Tibial nerve (tissue), 4 donors: ENCODE measurements at regions not wholly inside any gene's neighbourhood (a gene's known extent, or its start where the extent isn't known, plus 50 kb on each side); places are given as distances from the start of the nearest gene placed in this dataset.
"Not testable (repeated sequence)": the region's sequence is repeated elsewhere in the genome, so short reads cannot be mapped to it uniquely, and the experiment has no call there.

Experiments used
- DNase-seq, 2 donors: peaks; one replicate each; pipeline ENCODE4 v3.0.0-alpha.2; 2019; ENCODE audit warnings: low spot score in 2 of 2
- H3K27ac ChIP-seq, 4 donors: fragments of 200-600 bp; sonication (generic) in 3 of 4; one replicate each; pipeline ENCODE4 v1.5.1; 2017 to 2019; ENCODE audit warnings: mild to moderate bottlenecking in 1 of 4
- H3K27me3 ChIP-seq, 2 donors: fragments of 200-600 bp; sonication (generic) in 1 of 2; one replicate each; pipeline versions ENCODE4 v1.5.1 to v1.6.0; 2017 to 2019
- H3K36me3 ChIP-seq, 3 donors: fragments of 200-600 bp; sonication (generic); one replicate each; pipeline ENCODE4 v1.5.1; 2018 to 2019
- H3K4me1 ChIP-seq, 4 donors: fragments of 200-600 bp; sonication (generic) in 3 of 4; one replicate each; pipeline ENCODE4 v1.5.1; 2017 to 2019
- H3K4me3 ChIP-seq, 4 donors: fragments of 200-600 bp; sonication (generic) in 3 of 4; one replicate each; pipeline ENCODE4 v1.5.1; 2017 to 2019; ENCODE audit warnings: mild to moderate bottlenecking in 1 of 4, moderate library complexity in 1 of 4
- H3K9me3 ChIP-seq, 4 donors: fragments of 200-600 bp; sonication (generic) in 3 of 4; one replicate each; pipeline ENCODE4 v1.5.1; 2017 to 2019
- CTCF ChIP-seq, 5 experiments: fragments of 200-600 bp in 3 of 5; fragments of 450-650 bp in 2 of 5; sonication (generic) in 3 of 5; IDR thresholded peaks; one replicate each; pipeline ENCODE4 v1.5.1; 2016 to 2019; ENCODE audit warnings: antibody characterized with exemption in 5 of 5, mild to moderate bottlenecking in 3 of 5, moderate library complexity in 2 of 5
- EP300 ChIP-seq, 2 donors: sonication (generic); formaldehyde crosslinking; IDR thresholded peaks; one replicate each; pipeline ENCODE4 v1.6.1; 2017; ENCODE audit warnings: antibody characterized with exemption in 2 of 2, mild to moderate bottlenecking in 1 of 2
- POLR2A ChIP-seq, 2 donors: fragments of 450-650 bp; IDR thresholded peaks; one replicate each; pipeline ENCODE4 v1.6.1; 2017; ENCODE audit warnings: antibody characterized with exemption in 2 of 2, mild to moderate bottlenecking in 2 of 2, moderate library complexity in 2 of 2
- WGBS, 2 donors: methylation state at CpG; one replicate each; pipeline ENCODE4 v1.1.5; 2018; 5-methylcytosine and 5-hydroxymethylcytosine counted together

DNA sequence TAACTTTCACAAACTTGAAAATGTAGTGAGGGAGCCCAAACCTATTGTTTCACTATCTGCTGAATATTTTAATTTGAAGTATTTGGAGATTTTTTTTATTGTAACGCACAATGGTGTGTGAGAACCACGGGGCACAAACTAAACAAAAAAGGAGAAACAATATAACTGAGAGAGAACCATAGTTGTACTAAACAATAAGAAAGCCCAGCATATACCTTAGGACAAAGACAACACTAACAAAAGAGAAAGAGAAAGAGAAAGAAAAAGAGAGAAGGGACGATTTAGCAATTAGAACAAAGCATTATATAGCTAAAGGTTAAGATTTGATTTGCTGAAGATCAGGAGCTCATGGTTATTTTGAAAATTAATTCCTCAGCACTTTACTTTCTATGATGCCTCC is 906.0 kb upstream of the NXPH2 start:
- no peak overlapping the region for H3K4me3 ChIP-seq
- TF ChIP-seq POLR2A (IDR thresholded peaks at IDR 0.05) = no peak
- TF ChIP-seq CTCF (IDR thresholded peaks at IDR 0.05) = no peak
- TF ChIP-seq EP300 (IDR thresholded peaks at IDR 0.05) = no peak
- H3K36me3 ChIP-seq = no peaks in the 10 kb centered on the region
- WGBS, 2 donors = 82 to 84% methylated on average over 3 of the region's 3 CpGs
- no peak for DNase-seq
- no peaks in the 10 kb centered on the region for H3K9me3 ChIP-seq
- no peaks in the 10 kb centered on the region for H3K4me1 ChIP-seq
- H3K27ac ChIP-seq = no peak overlapping the region
- H3K27me3 ChIP-seq = no peaks in the 10 kb centered on the region

- H3K4me1 ChIP-seq = no peaks in the 10 kb centered on the region
- no peaks in the 10 kb centered on the region for H3K9me3 ChIP-seq
- TF ChIP-seq EP300 (IDR thresholded peaks at IDR 0.05) = no peak
- TF ChIP-seq POLR2A (IDR thresholded peaks at IDR 0.05) = no peak
- TF ChIP-seq CTCF (IDR thresholded peaks at IDR 0.05) = no peak
- 68% methylated on average over 5 of the region's 5 CpGs for WGBS, 2 donors
- no peaks in the 10 kb centered on the region for H3K27me3 ChIP-seq
- H3K27ac ChIP-seq = no peak overlapping the region
- H3K4me3 ChIP-seq = no peak overlapping the region
- no peak for DNase-seq
- no peaks in the 10 kb centered on the region for H3K36me3 ChIP-seq
Measured at GRCh38 chr2:139685090-139685983, 905.1 kb upstream of the NXPH2 start.

- WGBS, 2 donors = 75 to 77% methylated on average over 5 of the region's 5 CpGs
- no peaks in the 10 kb centered on the region for H3K27me3 ChIP-seq
- no peak overlapping the region for H3K27ac ChIP-seq
Measured at GRCh38 chr2:139684286-139684860, 904.2 kb upstream of the NXPH2 start.

GRCh38 chr2:139674577-139674976 is 894.4 kb upstream of the NXPH2 start:
- no peaks in the 10 kb centered on the region for H3K27me3 ChIP-seq
- H3K36me3 ChIP-seq = no peaks in the 10 kb centered on the region
- TF ChIP-seq EP300 (IDR thresholded peaks at IDR 0.05) (no peak), POLR2A (IDR thresholded peaks at IDR 0.05) (no peak)
- H3K4me3 ChIP-seq = no peak overlapping the region
- no peak for DNase-seq
- peaks cover 0 to 5% (median 0%) of the 10 kb centered on the region in 4 donors for H3K9me3 ChIP-seq
- no peak overlapping the region for H3K27ac ChIP-seq
- no peaks in the 10 kb centered on the region for H3K4me1 ChIP-seq

More at GRCh38 chr2:139684286-139684860, 904.2 kb upstream of the NXPH2 start:
- Histone ChIP-seq H3K4me1 (no peaks in the 10 kb centered on the region), H3K9me3 (no peaks in the 10 kb centered on the region), H3K4me3 (no peak overlapping the region), H3K36me3 (no peaks in the 10 kb centered on the region)
- no peak for DNase-seq
- TF ChIP-seq EP300 (IDR thresholded peaks at IDR 0.05) (no peak), POLR2A (IDR thresholded peaks at IDR 0.05) (no peak), CTCF (IDR thresholded peaks at IDR 0.05) (no peak)

GRCh38 chr2:139673447-139673846 is 893.3 kb upstream of the NXPH2 start:
- not testable (repeated sequence) for H3K4me1 ChIP-seq, H3K36me3 ChIP-seq, DNase-seq, H3K4me3 ChIP-seq, H3K27me3 ChIP-seq, H3K9me3 ChIP-seq, H3K27ac ChIP-seq
- 83 to 86% methylated on average over 4 of the region's 4 CpGs for WGBS, 2 donors

DNA sequence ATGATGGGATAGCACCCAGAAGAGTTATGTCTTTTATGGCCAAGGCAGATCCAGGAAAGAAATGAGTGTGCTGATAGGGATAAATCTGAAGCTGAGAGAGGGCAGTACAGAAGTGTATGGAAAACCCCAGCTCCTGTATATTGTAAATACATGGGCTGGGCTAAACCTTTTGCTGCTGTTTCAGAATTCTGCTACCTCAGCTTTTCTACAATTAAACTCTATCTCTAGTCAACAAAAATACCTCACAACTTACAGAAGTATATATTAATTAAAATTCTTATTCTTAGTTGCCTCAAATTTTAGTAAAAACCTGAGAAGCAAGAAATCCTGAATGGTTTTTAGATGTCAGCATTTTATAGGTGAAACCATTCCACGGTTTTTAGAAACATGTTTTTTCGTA is 889.5 kb upstream of the NXPH2 start:
- 85 to 86% methylated on average over 2 of the region's 2 CpGs for WGBS, 2 donors
- Histone ChIP-seq H3K4me3 (no peak overlapping the region), H3K27ac (no peak overlapping the region), H3K9me3 (no peaks in the 10 kb centered on the region), H3K27me3 (no peaks in the 10 kb centered on the region), H3K36me3 (no peaks in the 10 kb centered on the region), H3K4me1 (no peaks in the 10 kb centered on the region)
- no peak for DNase-seq
- TF ChIP-seq EP300 (IDR thresholded peaks at IDR 0.05) = no peak
